ENCODE measurements at regions not wholly inside any gene's neighbourhood (a gene's known extent, or its start where the extent isn't known, plus 50 kb on each side); places are given as distances from the start of the nearest gene placed in this dataset.

DNA sequence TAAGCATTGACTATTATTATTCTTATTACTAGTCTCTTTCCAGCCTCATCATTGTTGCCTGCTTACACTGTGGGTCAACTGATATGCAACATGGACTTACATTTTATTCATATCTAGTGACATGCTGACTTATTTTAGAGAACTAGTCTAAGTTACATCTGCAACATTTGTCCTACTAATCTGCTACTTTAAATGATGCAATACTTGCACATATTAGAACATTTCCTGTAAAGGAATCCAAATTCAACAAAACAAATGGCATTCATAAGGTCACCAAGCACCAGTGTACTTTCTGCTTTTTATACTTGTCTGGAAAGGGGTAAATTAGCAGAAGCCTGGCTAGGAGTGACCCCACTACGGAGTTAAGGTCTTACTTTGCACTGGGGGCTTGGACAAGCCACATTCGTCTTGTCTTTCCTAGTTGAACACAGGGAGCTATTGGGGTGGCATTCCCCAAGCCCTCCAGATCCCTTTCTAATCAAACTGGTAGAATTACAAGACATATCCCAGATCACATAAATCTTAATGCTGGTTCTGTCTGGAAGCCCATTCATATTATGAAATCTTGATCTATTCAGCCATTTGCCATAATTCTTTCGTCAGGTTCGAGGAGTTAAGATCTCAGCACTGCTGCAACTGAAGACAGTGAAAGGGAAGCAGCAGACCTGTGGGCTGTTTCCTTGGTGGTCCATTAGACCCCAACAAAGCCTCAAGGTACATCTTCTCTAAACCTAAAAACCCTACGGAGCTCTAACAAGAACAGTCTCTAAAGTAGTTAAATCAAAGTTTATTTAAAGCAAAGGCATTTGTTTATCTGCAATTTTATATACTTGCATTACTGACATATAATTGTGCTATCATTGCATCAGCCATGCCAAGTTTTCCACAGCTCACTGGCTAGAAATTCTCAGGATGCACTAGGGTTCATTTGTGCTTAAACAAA lies 49.9 kb upstream of the RTN4 start:
- H2AFZ ChIP-seq (ENCODE audit: low read length) = peak overlapping the region; percentile 54
- TF ChIP-seq EZH2phosphoT487 (IDR thresholded peaks at IDR 0.05; ENCODE audit: borderline replicate concordance, low read length) (no peak), EZH2 (IDR thresholded peaks at IDR 0.05; ENCODE audit: low read length, unreplicated experiment) (no peak)
- TF ChIP-seq, protein P1, sequence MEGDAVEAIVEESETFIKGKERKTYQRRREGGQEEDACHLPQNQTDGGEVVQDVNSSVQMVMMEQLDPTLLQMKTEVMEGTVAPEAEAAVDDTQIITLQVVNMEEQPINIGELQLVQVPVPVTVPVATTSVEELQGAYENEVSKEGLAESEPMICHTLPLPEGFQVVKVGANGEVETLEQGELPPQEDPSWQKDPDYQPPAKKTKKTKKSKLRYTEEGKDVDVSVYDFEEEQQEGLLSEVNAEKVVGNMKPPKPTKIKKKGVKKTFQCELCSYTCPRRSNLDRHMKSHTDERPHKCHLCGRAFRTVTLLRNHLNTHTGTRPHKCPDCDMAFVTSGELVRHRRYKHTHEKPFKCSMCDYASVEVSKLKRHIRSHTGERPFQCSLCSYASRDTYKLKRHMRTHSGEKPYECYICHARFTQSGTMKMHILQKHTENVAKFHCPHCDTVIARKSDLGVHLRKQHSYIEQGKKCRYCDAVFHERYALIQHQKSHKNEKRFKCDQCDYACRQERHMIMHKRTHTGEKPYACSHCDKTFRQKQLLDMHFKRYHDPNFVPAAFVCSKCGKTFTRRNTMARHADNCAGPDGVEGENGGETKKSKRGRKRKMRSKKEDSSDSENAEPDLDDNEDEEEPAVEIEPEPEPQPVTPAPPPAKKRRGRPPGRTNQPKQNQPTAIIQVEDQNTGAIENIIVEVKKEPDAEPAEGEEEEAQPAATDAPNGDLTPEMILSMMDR (conservative IDR thresholded peaks at IDR 0.05; ENCODE audit: low read depth, low read length) = no peak
- no peaks in the 10 kb centered on the region for H3K36me3 ChIP-seq (ENCODE audit: low read depth, low read length)
- no peak overlapping the region; the same call in 1 of the 2 replicates for H3K9ac ChIP-seq (ENCODE audit: low read length)
- BruUV-seq (replicated peaks) = TSS peak; percentile 97
- no peaks in the 10 kb centered on the region for H3K9me2 ChIP-seq (replicated peaks; ENCODE audit: low read length)
- ChIA-PET POLR2A (ENCODE audit: unreplicated experiment) (interaction anchor here (0.7 to 1.3 kb wide), 3 partner anchors 14 to 155 kb away, joined by 4 to 6 read pairs (median 4); partner anchors contain the start of gene RTN4), CTCF (no interaction called here)
- intact Hi-C loops (cut with micrococcal nuclease) = loop anchor here (2.0 kb wide), 1 partner anchor 49 kb away; the partner anchor contains the start of gene RTN4
- no peaks in the 10 kb centered on the region for H3K79me2 ChIP-seq (ENCODE audit: low read length)
- peak; percentile 53 for DNase-seq
- peak; percentile 69 for ATAC-seq
- no peaks in the 10 kb centered on the region for H4K20me1 ChIP-seq (ENCODE audit: low read length)
- H3K4me3 ChIP-seq (ENCODE audit: low read length) = no peak overlapping the region
- no peaks in the 10 kb centered on the region for H3F3A ChIP-seq (ENCODE audit: low read length, unreplicated experiment)
- H3K27me3 ChIP-seq (ENCODE audit: low read length) = no peaks in the 10 kb centered on the region
- H3K27ac ChIP-seq (ENCODE audit: low read length) = peak overlapping the region; percentile 44
- H3K9me3 ChIP-seq (ENCODE audit: low read length) = no peaks in the 10 kb centered on the region
- H3K4me2 ChIP-seq (ENCODE audit: low read length) = peak overlapping the region; percentile 45
- peaks cover 42% of the 10 kb centered on the region for H3K4me1 ChIP-seq (ENCODE audit: insufficient read depth, low read length)
